ENCODE measurements at regions not wholly inside any gene's neighbourhood (a gene's known extent, or its start where the extent isn't known, plus 50 kb on each side); places are given as distances from the start of the nearest gene placed in this dataset.

GRCh38 chr14:104358528-104359300 lies 220.3 kb downstream of the KIF26A start:
- ChIA-PET POLR2A (interaction anchor here (0.5 kb wide), 1 partner anchor 188 kb away, joined by 3 read pairs; no protein-coding TSS in a partner anchor), CTCF (interaction anchor here (1.0 kb wide), 1 partner anchor 17 kb away, joined by 4 read pairs; no protein-coding TSS in a partner anchor)
- Histone ChIP-seq H3K4me1 (ENCODE audit: control insufficient read depth, insufficient read depth, low read length) (no peaks in the 10 kb centered on the region), H3K36me3 (ENCODE audit: control insufficient read depth in 2 of 2, insufficient read depth in 1 of 2, low read length in 2 of 2) (no peaks in the 10 kb centered on the region), H3K9me3 (ENCODE audit: control insufficient read depth, insufficient read depth, low read depth, low read length) (no peaks in the 10 kb centered on the region), H3K4me3 (ENCODE audit: low read depth, low read length) (no peak overlapping the region), H3K27ac (ENCODE audit: extremely low read depth, low read depth, low read length) (no peak overlapping the region)
- no peak for TF ChIP-seq ZSCAN30 (tag by site-specific recombination; IDR thresholded peaks at IDR 0.05)
- no peak for TF ChIP-seq ZNF2 (tag by site-specific recombination; IDR thresholded peaks at IDR 0.05)
- TF ChIP-seq HOXC10 (CRISPR knock-in tag; IDR thresholded peaks at IDR 0.05) = no peak
- TF ChIP-seq ZNF777 (tag by site-specific recombination; IDR thresholded peaks at IDR 0.05; ENCODE audit: borderline replicate concordance) = no peak
- TF ChIP-seq ZNF391 (tag by site-specific recombination; IDR thresholded peaks at IDR 0.05; ENCODE audit: borderline replicate concordance, low read depth) = no peak
- no peak for TF ChIP-seq ZNF157 (tag by site-specific recombination; IDR thresholded peaks at IDR 0.05)
- no peak for TF ChIP-seq ZNF488 (tag by site-specific recombination; IDR thresholded peaks at IDR 0.05)
- no peak for TF ChIP-seq ZNF571 (tag by site-specific recombination; IDR thresholded peaks at IDR 0.05)
- TF ChIP-seq PRDM4 (tag by site-specific recombination; IDR thresholded peaks at IDR 0.05) = no peak
- TF ChIP-seq, protein P1, sequence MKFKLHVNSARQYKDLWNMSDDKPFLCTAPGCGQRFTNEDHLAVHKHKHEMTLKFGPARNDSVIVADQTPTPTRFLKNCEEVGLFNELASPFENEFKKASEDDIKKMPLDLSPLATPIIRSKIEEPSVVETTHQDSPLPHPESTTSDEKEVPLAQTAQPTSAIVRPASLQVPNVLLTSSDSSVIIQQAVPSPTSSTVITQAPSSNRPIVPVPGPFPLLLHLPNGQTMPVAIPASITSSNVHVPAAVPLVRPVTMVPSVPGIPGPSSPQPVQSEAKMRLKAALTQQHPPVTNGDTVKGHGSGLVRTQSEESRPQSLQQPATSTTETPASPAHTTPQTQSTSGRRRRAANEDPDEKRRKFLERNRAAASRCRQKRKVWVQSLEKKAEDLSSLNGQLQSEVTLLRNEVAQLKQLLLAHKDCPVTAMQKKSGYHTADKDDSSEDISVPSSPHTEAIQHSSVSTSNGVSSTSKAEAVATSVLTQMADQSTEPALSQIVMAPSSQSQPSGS (tag by site-specific recombination; IDR thresholded peaks at IDR 0.05; ENCODE audit: low read depth) = no peak
- no peak for TF ChIP-seq ZNF354C (tag by site-specific recombination; IDR thresholded peaks at IDR 0.05; ENCODE audit: borderline replicate concordance, low read depth)
- no peak for TF ChIP-seq ZNF423 (tag by site-specific recombination; IDR thresholded peaks at IDR 0.05)
- no peak for TF ChIP-seq ZNF624 (tag by site-specific recombination; IDR thresholded peaks at IDR 0.05)

- H3K27ac ChIP-seq (ENCODE audit: extremely low read depth, low read depth, low read length) = no peak overlapping the region
- TF ChIP-seq, protein P2, sequence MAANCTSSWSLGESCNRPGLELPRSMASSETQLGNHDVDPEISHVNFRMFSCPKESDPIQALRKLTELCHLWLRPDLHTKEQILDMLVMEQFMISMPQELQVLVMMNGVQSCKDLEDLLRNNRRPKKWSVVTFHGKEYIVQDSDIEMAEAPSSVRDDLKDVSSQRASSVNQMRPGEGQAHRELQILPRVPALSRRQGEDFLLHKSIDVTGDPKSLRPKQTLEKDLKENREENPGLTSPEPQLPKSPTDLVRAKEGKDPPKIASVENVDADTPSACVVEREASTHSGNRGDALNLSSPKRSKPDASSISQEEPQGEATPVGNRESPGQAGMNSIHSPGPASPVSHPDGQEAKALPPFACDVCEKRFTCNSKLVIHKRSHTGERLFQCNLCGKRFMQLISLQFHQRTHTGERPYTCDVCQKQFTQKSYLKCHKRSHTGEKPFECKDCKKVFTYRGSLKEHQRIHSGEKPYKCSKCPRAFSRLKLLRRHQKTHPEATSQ (tag by site-specific recombination; IDR thresholded peaks at IDR 0.05) = no peak
- TF ChIP-seq ZNF121 (tag by site-specific recombination; IDR thresholded peaks at IDR 0.05) = no peak
- POLR2A ChIA-PET = interaction anchor here (0.5 kb wide), 1 partner anchor 187 kb away, joined by 3 read pairs; no protein-coding TSS in a partner anchor
- H3K4me3 ChIP-seq (ENCODE audit: low read depth, low read length) = no peak overlapping the region
- H3K4me1 ChIP-seq (ENCODE audit: control insufficient read depth, insufficient read depth, low read length) = no peaks in the 10 kb centered on the region
- CTCF ChIA-PET = interaction anchor here (1.0 kb wide), 1 partner anchor 18 kb away, joined by 4 read pairs; no protein-coding TSS in a partner anchor
- no peaks in the 10 kb centered on the region for H3K9me3 ChIP-seq (ENCODE audit: control insufficient read depth, insufficient read depth, low read depth, low read length)
- H3K36me3 ChIP-seq (ENCODE audit: control insufficient read depth in 2 of 2, insufficient read depth in 1 of 2, low read length in 2 of 2) = no peaks in the 10 kb centered on the region
These were observed 220.1 kb upstream of the C14orf180 start for GRCh38 chr14:104359301-104359968.

Data from HEK293 (cell line).